ENCODE measurements at regions not wholly inside any gene's neighbourhood (a gene's known extent, or its start where the extent isn't known, plus 50 kb on each side); places are given as distances from the start of the nearest gene placed in this dataset.

GRCh38 chr11:122220321-122220720 is 104.3 kb upstream of the BLID start:
- TF ChIP-seq CTCF (optimal IDR thresholded peaks at IDR 0.05 in 1 of 3, IDR thresholded peaks at IDR 0.05 in 1 of 3, conservative IDR thresholded peaks at IDR 0.05 in 1 of 3; ENCODE audit: extremely low read depth in 1 of 3, insufficient read depth in 2 of 3, low read length in 3 of 3) (no peak), EZH2 (IDR thresholded peaks at IDR 0.05; ENCODE audit: low read length) (no peak)
